Heart left ventricle (tissue), 13 donors: ENCODE measurements at regions not wholly inside any gene's neighbourhood (a gene's known extent, or its start where the extent isn't known, plus 50 kb on each side); places are given as distances from the start of the nearest gene placed in this dataset.

Experiments used
- POLR2A ChIP-seq, 2 donors: fragments of 450-650 bp; IDR thresholded peaks; one replicate each; pipeline ENCODE4 v1.6.1; 2017; ENCODE audit warnings: antibody characterized with exemption in 2 of 2, mild to moderate bottlenecking in 2 of 2, moderate library complexity in 2 of 2
- TF ChIP-seq, protein P1 (sequence below), 12 donors: fragments of 200-600 bp; sonication (generic) in 4 of 12; IDR thresholded peaks; one replicate each; pipeline versions ENCODE4 v1.5.0 to v1.8.0; 2018 to 2022; ENCODE audit warnings: antibody characterized with exemption in 12 of 12, mild to moderate bottlenecking in 5 of 12
- donor health status: ischemic (EF 13 %, LVEDD 7.1; RV severe dilation, severe dysfunction).
- donor health status: DM: no; HTN: yes; CAD: no.
- donor health status: DM: no; HTN: no; CAD: no.
- donor health status: ischemic (EF 25% LVEDD 6.9; RV normal size, moderate dysfunction).
- donor health status: ischemic (EF 25% LVEDD 5.7; RV mildly dilated, moderate dysfunction).
- donor health status: ischemic (EF 35%, LVEDD 5.7; RV mildly dilated, moderate dysfunction).
- donor health status: nonischemic (EF 11% LVEDD 7.7; RV severe dilation, severe dysfunction).
- donor health status: DM: yes; HTN: yes; CAD: no.
- donor health status: PGD.
- donor health status: ischemic (EF 29% LVEDD 5.4; RV normal size, mild dysfunction).
- donor health status: nonischemic (EF 23%, LVEDD 6.1; RV moderate dilation, normal function).

DNA sequence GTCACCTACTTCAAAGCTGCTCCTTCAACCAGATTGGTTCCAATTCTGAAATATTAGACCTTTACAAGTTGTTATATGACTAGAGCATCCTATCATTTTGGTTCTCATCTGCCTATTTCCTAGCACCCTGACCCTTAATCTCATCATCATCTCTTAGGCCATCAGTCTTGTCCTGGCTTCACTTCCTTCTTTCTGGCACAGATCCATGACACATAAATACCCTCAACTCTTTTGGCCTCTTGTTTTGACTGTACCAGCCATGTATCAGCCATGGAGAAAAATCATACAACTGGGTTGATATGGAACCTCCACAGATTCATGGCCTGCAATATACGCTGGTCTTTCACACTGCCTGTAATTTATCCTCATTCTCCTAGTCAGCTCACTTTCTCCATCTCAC, 123.1 kb upstream of the FBXL17 start:
- TF ChIP-seq POLR2A (IDR thresholded peaks at IDR 0.05) = no peak
- TF ChIP-seq, protein P1, sequence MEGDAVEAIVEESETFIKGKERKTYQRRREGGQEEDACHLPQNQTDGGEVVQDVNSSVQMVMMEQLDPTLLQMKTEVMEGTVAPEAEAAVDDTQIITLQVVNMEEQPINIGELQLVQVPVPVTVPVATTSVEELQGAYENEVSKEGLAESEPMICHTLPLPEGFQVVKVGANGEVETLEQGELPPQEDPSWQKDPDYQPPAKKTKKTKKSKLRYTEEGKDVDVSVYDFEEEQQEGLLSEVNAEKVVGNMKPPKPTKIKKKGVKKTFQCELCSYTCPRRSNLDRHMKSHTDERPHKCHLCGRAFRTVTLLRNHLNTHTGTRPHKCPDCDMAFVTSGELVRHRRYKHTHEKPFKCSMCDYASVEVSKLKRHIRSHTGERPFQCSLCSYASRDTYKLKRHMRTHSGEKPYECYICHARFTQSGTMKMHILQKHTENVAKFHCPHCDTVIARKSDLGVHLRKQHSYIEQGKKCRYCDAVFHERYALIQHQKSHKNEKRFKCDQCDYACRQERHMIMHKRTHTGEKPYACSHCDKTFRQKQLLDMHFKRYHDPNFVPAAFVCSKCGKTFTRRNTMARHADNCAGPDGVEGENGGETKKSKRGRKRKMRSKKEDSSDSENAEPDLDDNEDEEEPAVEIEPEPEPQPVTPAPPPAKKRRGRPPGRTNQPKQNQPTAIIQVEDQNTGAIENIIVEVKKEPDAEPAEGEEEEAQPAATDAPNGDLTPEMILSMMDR (IDR thresholded peaks at IDR 0.05) = no peak
